ENCODE measurements at regions not wholly inside any gene's neighbourhood (a gene's known extent, or its start where the extent isn't known, plus 50 kb on each side); places are given as distances from the start of the nearest gene placed in this dataset.

GRCh38 chr12:47317175-47317915 is 237.6 kb upstream of the AMIGO2 start:
- Histone ChIP-seq H3K27ac (ENCODE audit: low read depth in 2 of 2, low read length in 1 of 2) (no peak overlapping the region), H3K4me3 (ENCODE audit: low read depth in 2 of 2, low read length in 1 of 2) (no peak overlapping the region; a peak in 1 of 4 replicates), H3K36me3 (replicated peaks in 1 of 2; ENCODE audit: control insufficient read depth in 1 of 2, insufficient read depth in 2 of 2, low read length in 1 of 2) (no peaks in the 10 kb centered on the region), H3K27me3 (ENCODE audit: insufficient read depth) (peaks cover 5% of the 10 kb centered on the region; the same call in 1 of the 2 replicates), H3K9me3 (no peaks in the 10 kb centered on the region), H3K79me2 (ENCODE audit: insufficient read depth) (no peaks in the 10 kb centered on the region), H3F3A (replicated peaks; ENCODE audit: insufficient read depth) (no peaks in the 10 kb centered on the region), H2AFZ (ENCODE audit: low read depth) (peak overlapping the region; percentile 18; the same call in 1 of the 2 replicates), H3K9ac (no peak overlapping the region), H3K4me2 (peak overlapping the region; percentile 40; the same call in 1 of the 2 replicates), H3K9me2 (no peaks in the 10 kb centered on the region), H3K4me1 (ENCODE audit: control insufficient read depth in 1 of 2, insufficient read depth in 2 of 2, low read depth in 1 of 2, low read length in 1 of 2) (no peaks in the 10 kb centered on the region), H4K20me1 (ENCODE audit: insufficient read depth) (no peaks in the 10 kb centered on the region)
- ChIA-PET POLR2A (no interaction called here), CTCF (no interaction called here)
- DNase-seq = no peak
- TF ChIP-seq FOSL2 (IDR thresholded peaks at IDR 0.05; ENCODE audit: borderline replicate concordance, low read depth) = no peak
- no peak for TF ChIP-seq EP300 (IDR thresholded peaks at IDR 0.05; ENCODE audit: borderline replicate concordance in 1 of 2, low read depth in 1 of 2, low read length in 1 of 2)
- WGBS (ENCODE audit: low lambda C conversion rate) = 20% methylated on average over 11 of the region's 11 CpGs

GRCh38 chr12:47316609-47317049 is 236.9 kb upstream of the AMIGO2 start:
- no peaks in the 10 kb centered on the region for H3K9me2 ChIP-seq
- H2AFZ ChIP-seq (ENCODE audit: low read depth) = no peak overlapping the region
- H3K4me2 ChIP-seq = peak overlapping the region; percentile 40; the same call in 1 of the 2 replicates
- WGBS (ENCODE audit: low lambda C conversion rate) = 7% methylated on average over 2 of the region's 2 CpGs
- H3K27ac ChIP-seq (ENCODE audit: low read depth in 2 of 2, low read length in 1 of 2) = no peak overlapping the region
- no peak for DNase-seq
- CTCF ChIA-PET = no interaction called here
- H3F3A ChIP-seq (replicated peaks; ENCODE audit: insufficient read depth) = no peaks in the 10 kb centered on the region
- H3K9me3 ChIP-seq = no peaks in the 10 kb centered on the region
- H3K79me2 ChIP-seq (ENCODE audit: insufficient read depth) = no peaks in the 10 kb centered on the region
- POLR2A ChIA-PET = no interaction called here
- no peaks in the 10 kb centered on the region for H4K20me1 ChIP-seq (ENCODE audit: insufficient read depth)
- no peak overlapping the region for H3K9ac ChIP-seq
- H3K36me3 ChIP-seq (replicated peaks in 1 of 2; ENCODE audit: control insufficient read depth in 1 of 2, insufficient read depth in 2 of 2, low read length in 1 of 2) = no peaks in the 10 kb centered on the region
- no peak overlapping the region for H3K4me3 ChIP-seq (ENCODE audit: low read depth in 2 of 2, low read length in 1 of 2)
- peaks cover 5% of the 10 kb centered on the region; the same call in 1 of the 2 replicates for H3K27me3 ChIP-seq (ENCODE audit: insufficient read depth)
- no peaks in the 10 kb centered on the region for H3K4me1 ChIP-seq (ENCODE audit: control insufficient read depth in 1 of 2, insufficient read depth in 2 of 2, low read depth in 1 of 2, low read length in 1 of 2)
- TF ChIP-seq SIN3A (IDR thresholded peaks at IDR 0.05; ENCODE audit: borderline replicate concordance, low read depth, low read length) (no peak), CHD2 (IDR thresholded peaks at IDR 0.05; ENCODE audit: low read length, partially characterized antibody) (no peak), TCF12 (IDR thresholded peaks at IDR 0.05) (no peak), PBX3 (IDR thresholded peaks at IDR 0.05) (no peak), EZH2phosphoT487 (IDR thresholded peaks at IDR 0.05; ENCODE audit: borderline replicate concordance, low read depth) (no peak), TEAD4 (IDR thresholded peaks at IDR 0.05; ENCODE audit: borderline replicate concordance, insufficient read depth) (no peak), NFIC (IDR thresholded peaks at IDR 0.05; ENCODE audit: borderline replicate concordance) (no peak), RXRA (IDR thresholded peaks at IDR 0.05; ENCODE audit: borderline replicate concordance, low read depth) (no peak), USF2 (IDR thresholded peaks at IDR 0.05; ENCODE audit: borderline replicate concordance, low read depth, low read length) (no peak), FOXM1 (IDR thresholded peaks at IDR 0.05; ENCODE audit: low read depth) (no peak), RAD21 (IDR thresholded peaks at IDR 0.05; ENCODE audit: low read length) (no peak), YY1 (IDR thresholded peaks at IDR 0.05; ENCODE audit: low read depth) (no peak), GABPA (IDR thresholded peaks at IDR 0.05; ENCODE audit: low read depth) (no peak), USF1 (IDR thresholded peaks at IDR 0.05; ENCODE audit: borderline replicate concordance, low read depth) (no peak), SMC3 (IDR thresholded peaks at IDR 0.05; ENCODE audit: low read depth, low read length) (no peak), REST (IDR thresholded peaks at IDR 0.05; ENCODE audit: low read depth, low read length) (no peak), TAF1 (IDR thresholded peaks at IDR 0.05; ENCODE audit: borderline replicate concordance, low read depth, low read length) (no peak), ELF1 (IDR thresholded peaks at IDR 0.05) (no peak)

Data from SK-N-SH (cell line).